H1 (cell line): ENCODE measurements at regions not wholly inside any gene's neighbourhood (a gene's known extent, or its start where the extent isn't known, plus 50 kb on each side); places are given as distances from the start of the nearest gene placed in this dataset.

ENCODE experiments used
- CTCF ChIA-PET: fragments of 300-600 bp; sonication (Branson Sonifier 250); formaldehyde crosslinking; loops from one replicate; lab custom pipeline; 2021; ENCODE audit not compliant: partially characterized antibody; lab: Charles Lee
- POLR2A ChIA-PET: fragments of 300-600 bp; sonication (Branson Sonifier 250); formaldehyde crosslinking; loops from one replicate; lab custom pipeline; 2021; ENCODE audit warnings: inconsistent platforms; ENCODE audit not compliant: partially characterized antibody; lab: Charles Lee
- DNase-seq, 2 experiments: peaks; one replicate each; pipeline versions ENCODE4 v3.0.0 to v3.0.0-alpha.2; 2010 to 2022; ENCODE audit warnings: low spot score in 2 of 2, low read depth in 1 of 2, mixed read lengths in 1 of 2
- FAIRE-seq: peaks from 2 replicates; lab custom pipeline; 2011; peaks lifted over from hg19 to GRCh38; lab: Jason Lieb, UNC
- H2AFZ ChIP-seq: 2 replicates; pipeline ENCODE4 v1.8.1; 2012; ENCODE audit warnings: low read length, inconsistent platforms
- H2AK5ac ChIP-seq: 2 replicates; pipeline ENCODE4 v1.6.1; 2013; ENCODE audit warnings: low read depth, low read length
- H2BK120ac ChIP-seq: replicated peaks from 2 replicates; pipeline ENCODE3; 2013; ENCODE audit warnings: low read depth, low read length, inconsistent platforms
- H2BK12ac ChIP-seq: 2 replicates; pipeline ENCODE4 v1.6.1; 2013; ENCODE audit warnings: low read depth, low read length
- H2BK15ac ChIP-seq: 2 replicates; pipeline ENCODE4 v1.6.1; 2013; ENCODE audit warnings: low read length
- H2BK20ac ChIP-seq: 2 replicates; pipeline ENCODE4 v1.6.1; 2013; ENCODE audit warnings: low read length
- H2BK5ac ChIP-seq: 2 replicates; pipeline ENCODE4 v1.6.1; 2013; ENCODE audit warnings: low read depth, low read length
- H3K14ac ChIP-seq: 2 replicates; pipeline ENCODE4 v1.6.1; 2013; ENCODE audit warnings: inconsistent platforms; ENCODE audit not compliant: insufficient read length
- H3K18ac ChIP-seq: 2 replicates; pipeline ENCODE4 v1.6.1; 2013; ENCODE audit warnings: low read length; ENCODE audit errors: extremely low read depth
- H3K23ac ChIP-seq: 2 replicates; pipeline ENCODE4 v1.6.1; 2013; ENCODE audit warnings: inconsistent platforms; ENCODE audit not compliant: insufficient read length
- H3K23me2 ChIP-seq: 2 replicates; pipeline ENCODE4 v1.6.1; 2013; ENCODE audit warnings: low read depth, low read length
- H3K27ac ChIP-seq: 2 replicates; pipeline ENCODE4 v1.6.1; 2011; ENCODE audit warnings: low read depth, low read length, inconsistent platforms
- H3K27me3 ChIP-seq, 4 experiments: replicated peaks in 1 of 4; 1 replicate in 1 of 4; 2 replicates in 3 of 4; pipeline versions ENCODE4 v1.6.1 to v1.8.1; 2011 to 2013; ENCODE audit warnings: low read length in 3 of 4, mild to moderate bottlenecking in 3 of 4, inconsistent platforms in 2 of 4, mixed read lengths in 2 of 4, moderate library complexity in 1 of 4; ENCODE audit not compliant: control insufficient read depth in 3 of 4, insufficient read depth in 3 of 4; ENCODE audit errors: extremely low read depth in 1 of 4
- H3K36me3 ChIP-seq, 4 experiments: 2 replicates each; pipeline versions ENCODE4 v1.6.1 to v1.8.1; 2011 to 2013; ENCODE audit warnings: mild to moderate bottlenecking in 4 of 4, low read length in 3 of 4, moderate library complexity in 2 of 4, control low read depth in 1 of 4, inconsistent platforms in 1 of 4; ENCODE audit not compliant: insufficient read depth in 4 of 4, control insufficient read depth in 2 of 4
- H3K4ac ChIP-seq: replicated peaks from 2 replicates; pipeline ENCODE3; 2013; ENCODE audit warnings: low read length, low read depth, mixed read lengths, inconsistent platforms; ENCODE audit not compliant: insufficient read length
- H3K4me1 ChIP-seq, 4 experiments: replicated peaks in 1 of 4; 1 replicate in 1 of 4; 2 replicates in 3 of 4; pipeline versions ENCODE4 v1.6.1 to v1.8.1; 2011 to 2013; ENCODE audit warnings: low read length in 3 of 4, inconsistent platforms in 2 of 4, mixed read lengths in 1 of 4; ENCODE audit not compliant: insufficient read depth in 4 of 4, control insufficient read depth in 3 of 4
- H3K4me2 ChIP-seq, 2 experiments: 2 replicates each; pipeline versions ENCODE4 v1.6.1 to v1.8.1; 2011 to 2013; ENCODE audit warnings: low read depth in 2 of 2, low read length in 2 of 2, control low read depth in 1 of 2, inconsistent platforms in 1 of 2, mild to moderate bottlenecking in 1 of 2; ENCODE audit not compliant: insufficient read depth in 1 of 2
- H3K4me3 ChIP-seq, 4 experiments: fragments of 200-600, 300-600 bp in 1 of 4; sonication (generic), shearing (Covaris generic), sonication (Bioruptor Twin) in 1 of 4; 2 replicates each; pipeline versions ENCODE4 v1.5.1 to v1.8.1; 2011 to 2016; ENCODE audit warnings: low read length in 4 of 4, low read depth in 3 of 4, control low read depth in 2 of 4, inconsistent platforms in 2 of 4, mild to moderate bottlenecking in 2 of 4, mixed read lengths in 1 of 4, moderate library complexity in 1 of 4; ENCODE audit not compliant: insufficient read depth in 2 of 4; ENCODE audit errors: extremely low read depth in 1 of 4
- H3K56ac ChIP-seq: replicated peaks from 2 replicates; pipeline ENCODE3; 2013; ENCODE audit warnings: low read depth, mild to moderate bottlenecking, mixed read lengths, low read length, inconsistent platforms; ENCODE audit not compliant: insufficient read length
- H3K79me1 ChIP-seq: 2 replicates; pipeline ENCODE4 v1.6.1; 2013; ENCODE audit warnings: low read depth, low read length, control low read depth
- H3K79me2 ChIP-seq, 2 experiments: 2 replicates each; pipeline versions ENCODE4 v1.6.1 to v1.8.1; 2012 to 2013; ENCODE audit warnings: low read length in 2 of 2, mild to moderate bottlenecking in 2 of 2, inconsistent platforms in 1 of 2; ENCODE audit not compliant: insufficient read depth in 2 of 2, control insufficient read depth in 1 of 2
- H3K9ac ChIP-seq, 4 experiments: replicated peaks in 1 of 4; 1 replicate in 1 of 4; 2 replicates in 3 of 4; pipeline versions ENCODE4 v1.6.1 to v1.8.1; 2011 to 2013; ENCODE audit warnings: low read depth in 3 of 4, low read length in 3 of 4, control low read depth in 2 of 4, mild to moderate bottlenecking in 2 of 4, moderate library complexity in 2 of 4, inconsistent platforms in 1 of 4; ENCODE audit errors: extremely low read depth in 1 of 4
- H3K9me3 ChIP-seq, 2 experiments: 2 replicates each; pipeline versions ENCODE4 v1.6.1 to v1.8.1; 2012 to 2013; ENCODE audit warnings: mild to moderate bottlenecking in 2 of 2, moderate library complexity in 2 of 2, control low read depth in 1 of 2, inconsistent platforms in 1 of 2, low read depth in 1 of 2, low read length in 1 of 2, mixed read lengths in 1 of 2; ENCODE audit not compliant: insufficient read depth in 2 of 2
- H4K20me1 ChIP-seq, 2 experiments: replicated peaks in 1 of 2; 2 replicates each; pipeline versions ENCODE3 to v1.8.1; 2011 to 2013; ENCODE audit warnings: inconsistent platforms in 2 of 2, low read length in 2 of 2, mild to moderate bottlenecking in 1 of 2; ENCODE audit not compliant: insufficient read depth in 2 of 2, control insufficient read depth in 1 of 2
- H4K5ac ChIP-seq: 2 replicates; pipeline ENCODE4 v1.6.1; 2013; ENCODE audit warnings: low read length, low read depth, mixed read lengths, inconsistent platforms; ENCODE audit not compliant: insufficient read length
- H4K8ac ChIP-seq: 2 replicates; pipeline ENCODE4 v1.8.0; 2013; ENCODE audit warnings: mild to moderate bottlenecking, moderate library complexity, low read length, inconsistent platforms; ENCODE audit not compliant: insufficient read depth; ENCODE audit errors: extremely low read depth
- H4K91ac ChIP-seq: replicated peaks from 2 replicates; pipeline ENCODE3; 2013; ENCODE audit warnings: low read length, mixed read lengths, inconsistent platforms; ENCODE audit not compliant: insufficient read length
- CHD2 ChIP-seq: IDR thresholded peaks from 2 replicates; pipeline ENCODE4 v1.6.1; 2012; ENCODE audit warnings: low read length, improper control_type of control experiment
- GTF2F1 ChIP-seq: IDR thresholded peaks from 2 replicates; pipeline ENCODE4 v1.6.1; 2012; ENCODE audit warnings: low read depth, low read length, improper control_type of control experiment, borderline replicate concordance
- HDAC6 ChIP-seq: IDR thresholded peaks from one replicate; pipeline ENCODE4 v1.7.1; 2012; ENCODE audit warnings: low read depth, mild to moderate bottlenecking, inconsistent platforms, low read length, moderate library complexity
- JUN ChIP-seq: IDR thresholded peaks from 2 replicates; pipeline ENCODE4 v1.6.1; 2011; ENCODE audit warnings: low read depth, mild to moderate bottlenecking, improper control_type of control experiment, low read length
- SUZ12 ChIP-seq: fragments of 200-600 bp; sonication (generic); IDR thresholded peaks from 2 replicates; pipeline ENCODE4 v1.6.1; 2012; ENCODE audit warnings: mild to moderate bottlenecking, inconsistent platforms, low read length, moderate library complexity, mixed read lengths
- YY1 ChIP-seq: IDR thresholded peaks from 2 replicates; pipeline ENCODE4 v1.6.1; 2011; ENCODE audit warnings: low read depth, mild to moderate bottlenecking, low read length
- WGBS, 2 experiments: shearing (Covaris generic) in 1 of 2; methylation state at CpG; one replicate each; pipeline versions ENCODE4 v1.1.6 to v1.1.7; 2013 to 2015; ENCODE audit warnings: low lambda C conversion rate in 2 of 2, mixed read lengths in 2 of 2, inconsistent platforms in 1 of 2, low coverage in 1 of 2, missing lambda C conversion rate in 1 of 2; ENCODE audit not compliant: insufficient replicate concordance in 2 of 2, insufficient coverage in 1 of 2, insufficient read length in 1 of 2; ENCODE audit errors: extremely low coverage in 1 of 2, missing lambda C conversion rate in 1 of 2; 5-methylcytosine and 5-hydroxymethylcytosine counted together

- no peak overlapping the region for H3K27ac ChIP-seq
- H3K9me3 ChIP-seq, result no peaks in the 10 kb centered on the region
- DNase-seq (peak in 1 of 2 experiments; percentile 47), FAIRE-seq (no peak)
- 0 out of 2 replicates have a peak overlapping the region, but pooled peaks have one; percentile 7 for H4K8ac ChIP-seq
- no peak overlapping the region for H3K56ac ChIP-seq
- no peak overlapping the region for H3K14ac ChIP-seq
- no peak overlapping the region for H2BK20ac ChIP-seq
- no peaks in the 10 kb centered on the region for H3K27me3 ChIP-seq
- no peak overlapping the region for H2BK12ac ChIP-seq
- no peaks in the 10 kb centered on the region for H3K23me2 ChIP-seq
- ChIA-PET POLR2A (interaction anchor here (0.7 to 1.4 kb wide), 3 partner anchors 13 to 26 kb away, joined by 3 to 5 read pairs (median 4); no protein-coding TSS in a partner anchor), CTCF (interaction anchor here (0.6 kb wide), 1 partner anchor 17 kb away, joined by 3 read pairs; no protein-coding TSS in a partner anchor)
- peaks cover 0 to 3% (median 3%) of the 10 kb centered on the region in 4 experiments; a peak in 6 of 7 replicates for H3K4me1 ChIP-seq
- no peak overlapping the region for H2BK5ac ChIP-seq
- H2AK5ac ChIP-seq, result no peak overlapping the region
- no peak overlapping the region for H2BK15ac ChIP-seq
- H3K4ac ChIP-seq, result no peak overlapping the region
- H4K20me1 ChIP-seq, result no peaks in the 10 kb centered on the region
- no peak overlapping the region for H4K5ac ChIP-seq
- H3K9ac ChIP-seq, result no peak overlapping the region
- H2BK120ac ChIP-seq, result no peak overlapping the region
- H3K18ac ChIP-seq, result no peak overlapping the region
- H3K79me1 ChIP-seq, result no peaks in the 10 kb centered on the region
- no peak overlapping the region for H3K23ac ChIP-seq
- no peak overlapping the region for H3K4me3 ChIP-seq
- H4K91ac ChIP-seq, result no peak overlapping the region
- no peaks in the 10 kb centered on the region for H3K36me3 ChIP-seq
- no peak overlapping the region; the same call in 1 of the 2 replicates for H2AFZ ChIP-seq
- no peaks in the 10 kb centered on the region for H3K79me2 ChIP-seq
- 84% methylated on average over 9 of the region's 11 CpGs; no CpG with 5 or more reads in 1 of the 2 experiments for whole genome bisulfite sequencing, 2 experiments
- no peak overlapping the region for H3K4me2 ChIP-seq
- TF ChIP-seq YY1 (no peak), CHD2 (no peak), JUN (no peak), GTF2F1 (no peak), HDAC6 (no peak), SUZ12 (no peak)
Measured at GRCh38 chr5:135239453-135240282, 159.4 kb downstream of the MACROH2A1 start.
